WERI-Rb-1 (cell line): ENCODE measurements at regions not wholly inside any gene's neighbourhood (a gene's known extent, or its start where the extent isn't known, plus 50 kb on each side); places are given as distances from the start of the nearest gene placed in this dataset.

ENCODE experiments used
- DNase-seq: peaks from one replicate; pipeline ENCODE4 v3.0.0-alpha.2; 2020
- H3K27ac ChIP-seq: fragments of 250-450 bp; sonication (Bioruptor Pico); 2 replicates; pipeline ENCODE4 v1.5.1; 2020; ENCODE audit warnings: mild to moderate bottlenecking, moderate library complexity
- H3K27me3 ChIP-seq: fragments of 250-450 bp; sonication (Bioruptor Pico); 2 replicates; pipeline ENCODE4 v1.5.1; 2021; ENCODE audit warnings: mild to moderate bottlenecking, low read depth, moderate library complexity; ENCODE audit not compliant: insufficient read depth, severe bottlenecking
- H3K36me3 ChIP-seq: fragments of 250-450 bp; sonication (Bioruptor Pico); 2 replicates; pipeline ENCODE4 v1.5.1; 2020; ENCODE audit warnings: mild to moderate bottlenecking, moderate library complexity
- H3K4me3 ChIP-seq: 2 replicates; pipeline ENCODE4 v1.5.1; 2011; ENCODE audit warnings: low read depth, mild to moderate bottlenecking, control low read depth, low read length
- H3K9me3 ChIP-seq: fragments of 250-450 bp; sonication (Bioruptor Pico); 2 replicates; pipeline ENCODE4 v1.5.1; 2021; ENCODE audit warnings: mild to moderate bottlenecking, moderate library complexity; ENCODE audit not compliant: severe bottlenecking
- CTCF ChIP-seq: IDR thresholded peaks from 2 replicates; pipeline ENCODE4 v1.5.1; 2011; ENCODE audit warnings: low read depth, mild to moderate bottlenecking, control low read depth, inconsistent platforms, low read length

- no peak overlapping the region for H3K4me3 ChIP-seq
- no peak for DNase-seq
- no peak for TF ChIP-seq CTCF
- H3K36me3 ChIP-seq: no peaks in the 10 kb centered on the region
- H3K27me3 ChIP-seq: no peaks in the 10 kb centered on the region
- peaks cover 3% of the 10 kb centered on the region for H3K9me3 ChIP-seq
- H3K27ac ChIP-seq: peak overlapping the region; percentile 47
These were observed 77.4 kb upstream of the PLCL2 start for GRCh38 chr3:16807391-16807790.

DNA sequence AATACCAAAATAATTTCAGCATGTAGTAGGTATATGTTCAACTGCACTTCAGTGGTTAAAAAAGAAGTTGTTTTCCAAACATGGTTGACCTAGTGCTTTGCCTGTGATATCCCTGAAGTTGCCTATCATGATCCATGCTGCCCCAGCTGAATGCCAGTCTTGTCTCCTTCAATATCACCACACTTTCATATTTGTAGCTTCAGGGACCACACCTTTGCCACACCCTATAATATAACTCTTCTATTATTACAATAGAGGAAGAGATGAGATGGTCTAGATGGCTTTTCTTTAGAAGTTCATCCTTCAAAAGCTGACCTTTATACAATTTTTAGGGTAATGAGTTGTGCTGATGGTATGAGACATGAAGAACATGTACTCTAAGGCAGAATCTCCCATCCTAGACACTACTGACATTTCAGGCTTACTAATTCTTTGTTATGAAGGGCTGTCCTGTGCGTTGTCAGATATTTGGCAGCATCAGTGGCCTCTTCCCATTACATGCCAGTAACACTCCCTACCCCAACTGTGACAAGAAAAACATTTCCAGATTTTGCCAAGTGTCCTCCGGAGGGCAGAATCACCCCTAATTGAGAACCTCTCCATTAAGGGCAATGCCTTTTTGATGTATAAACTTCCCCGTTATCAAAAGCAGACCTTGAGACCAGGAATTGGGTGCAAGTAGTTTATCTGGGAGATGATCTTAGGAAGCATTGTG is 76.2 kb upstream of the PLCL2 start:
- Histone ChIP-seq H3K9me3 (peaks cover 3% of the 10 kb centered on the region), H3K27ac (peak overlapping the region; percentile 50; the same call in 1 of the 2 replicates), H3K36me3 (no peaks in the 10 kb centered on the region), H3K27me3 (no peaks in the 10 kb centered on the region), H3K4me3 (no peak overlapping the region)
- no peak for TF ChIP-seq CTCF
- no peak for DNase-seq

DNA sequence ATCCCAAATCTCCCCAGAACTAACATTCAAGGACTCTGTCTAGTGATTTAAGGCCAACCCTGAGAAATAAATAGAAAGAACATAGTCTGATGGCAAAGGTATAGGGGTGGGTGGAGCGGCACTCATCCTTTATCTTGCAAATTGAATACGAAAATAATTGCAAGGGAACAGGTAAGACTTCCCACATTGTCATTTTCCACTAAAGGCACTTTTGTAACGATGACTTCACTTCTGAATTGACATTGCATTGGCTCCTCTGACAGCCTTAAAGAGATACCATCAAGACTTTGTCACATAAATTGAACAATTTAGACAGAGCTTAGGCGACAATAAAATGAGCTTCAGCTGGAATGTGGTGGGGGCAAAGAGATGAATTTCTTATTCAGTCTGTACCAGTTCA is 75.3 kb upstream of the PLCL2 start:
- H3K27ac ChIP-seq: no peak overlapping the region
- TF ChIP-seq CTCF: no peak
- H3K27me3 ChIP-seq: no peaks in the 10 kb centered on the region
- H3K9me3 ChIP-seq: peaks cover 3% of the 10 kb centered on the region
- H3K36me3 ChIP-seq: no peaks in the 10 kb centered on the region
- H3K4me3 ChIP-seq: no peak overlapping the region
- no peak for DNase-seq

GRCh38 chr3:16809993-16810392 is 74.8 kb upstream of the PLCL2 start:
- no peak for TF ChIP-seq CTCF
- Histone ChIP-seq H3K4me3 (no peak overlapping the region), H3K9me3 (peaks cover 3% of the 10 kb centered on the region), H3K27me3 (no peaks in the 10 kb centered on the region), H3K27ac (no peak overlapping the region), H3K36me3 (no peaks in the 10 kb centered on the region)
- DNase-seq: no peak

DNA sequence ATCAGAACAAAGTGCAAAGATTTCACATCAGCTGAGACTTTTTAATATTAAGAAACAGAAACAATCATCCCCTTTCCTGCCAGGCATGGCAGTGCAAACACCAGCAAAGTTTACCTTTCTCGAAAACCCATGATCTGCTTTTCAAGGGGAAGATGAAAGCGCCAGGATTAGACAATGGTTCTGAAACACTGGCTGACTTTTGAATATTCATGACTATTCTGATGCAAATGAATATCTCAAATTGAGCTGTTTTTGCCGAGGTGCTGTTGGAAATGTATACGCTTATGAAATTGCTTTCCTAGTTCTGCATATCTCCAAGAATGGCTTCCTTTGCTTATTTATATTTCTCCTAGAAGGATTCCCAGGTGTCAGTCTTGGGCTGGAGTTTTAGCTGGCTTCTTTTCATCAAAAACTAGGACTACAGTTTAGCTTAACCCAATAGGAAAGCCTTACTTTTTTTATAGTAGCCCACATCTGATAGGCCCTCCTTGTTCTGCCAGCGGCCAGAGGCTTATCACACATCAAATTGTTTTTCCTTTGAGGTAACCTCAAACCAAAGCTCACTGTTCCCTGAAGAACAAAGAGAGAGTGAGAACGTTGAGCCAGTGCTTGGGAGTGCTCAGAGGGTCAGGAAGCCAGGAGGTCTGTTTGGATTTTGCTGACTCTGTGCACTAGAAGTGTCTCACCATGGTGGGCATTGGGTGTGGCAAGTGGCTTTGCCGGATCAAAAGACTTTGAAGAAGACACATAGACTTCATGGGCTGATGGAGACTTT is 74.0 kb upstream of the PLCL2 start:
- Histone ChIP-seq H3K9me3 (no peaks in the 10 kb centered on the region), H3K36me3 (no peaks in the 10 kb centered on the region), H3K4me3 (no peak overlapping the region), H3K27me3 (no peaks in the 10 kb centered on the region), H3K27ac (no peak overlapping the region)
- no peak for DNase-seq
- TF ChIP-seq CTCF: no peak
